ENCODE measurements at regions not wholly inside any gene's neighbourhood (a gene's known extent, or its start where the extent isn't known, plus 50 kb on each side); places are given as distances from the start of the nearest gene placed in this dataset.
"Not testable (repeated sequence)": the region's sequence is repeated elsewhere in the genome, so short reads cannot be mapped to it uniquely, and the experiment has no call there.

DNA sequence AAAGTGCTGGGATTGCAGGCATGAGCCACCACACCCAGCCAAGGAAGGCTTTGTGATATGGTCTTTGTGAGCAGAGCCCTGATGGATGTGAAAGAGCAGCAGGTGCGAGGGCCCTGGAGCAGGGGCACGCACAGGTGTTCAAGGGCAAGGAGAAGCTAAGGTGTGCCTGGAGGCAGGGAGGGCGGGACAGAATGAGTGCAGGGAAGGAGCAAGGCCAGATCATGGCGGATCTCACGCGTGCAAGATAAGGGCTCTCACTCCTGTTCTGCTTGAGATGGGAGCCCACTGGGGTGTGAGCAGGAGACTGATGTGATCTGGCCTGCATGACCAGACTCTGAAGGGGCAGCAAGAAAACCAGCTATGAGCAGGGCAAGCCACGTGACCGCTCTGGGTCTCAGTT lies 295.0 kb downstream of the GOLGA6L6 start:
- ATAC-seq (replicated peaks in 1 of 2); H3K27ac Mint-ChIP-seq; H3K27me3 Mint-ChIP-seq (ENCODE audit: low read depth); H3K4me3 Mint-ChIP-seq; H3K36me3 Mint-ChIP-seq (ENCODE audit: insufficient read depth in 2 of 2); H3K9me3 Mint-ChIP-seq; H3K4me1 Mint-ChIP-seq (ENCODE audit: low read depth); DNase-seq: not testable (repeated sequence)

DNA sequence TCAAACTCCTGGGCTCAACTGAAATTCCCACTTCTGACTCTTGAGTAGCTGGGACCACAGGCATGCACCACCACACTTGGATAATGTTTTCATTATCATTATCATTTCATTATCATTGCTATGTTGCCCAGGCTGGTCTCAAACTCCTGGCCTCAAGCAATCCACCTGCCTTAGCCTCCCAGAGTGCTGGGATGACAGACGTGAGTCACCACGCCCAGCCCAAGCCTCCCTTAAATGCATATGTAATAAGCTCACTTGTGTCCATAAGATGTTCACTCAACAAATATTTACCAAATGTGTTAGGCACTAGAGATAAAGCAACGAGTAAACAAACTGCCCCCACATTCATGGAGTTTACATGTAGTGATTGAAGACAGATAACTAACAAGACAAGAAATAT lies 295.7 kb downstream of the GOLGA6L6 start:
- not testable (repeated sequence) for H3K9me3 Mint-ChIP-seq; DNase-seq; H3K4me3 Mint-ChIP-seq; ATAC-seq (replicated peaks in 1 of 2); H3K4me1 Mint-ChIP-seq (ENCODE audit: low read depth); H3K27me3 Mint-ChIP-seq (ENCODE audit: low read depth); H3K27ac Mint-ChIP-seq; H3K36me3 Mint-ChIP-seq (ENCODE audit: insufficient read depth in 2 of 2)

- not testable (repeated sequence) for ATAC-seq (replicated peaks in 1 of 2); H3K9me3 Mint-ChIP-seq; H3K27me3 Mint-ChIP-seq (ENCODE audit: low read depth); H3K27ac Mint-ChIP-seq; H3K36me3 Mint-ChIP-seq (ENCODE audit: insufficient read depth in 2 of 2); DNase-seq; H3K4me1 Mint-ChIP-seq (ENCODE audit: low read depth); H3K4me3 Mint-ChIP-seq
Observed at GRCh38 chr15:20244792-20245191, 296.8 kb downstream of the GOLGA6L6 start.

DNA sequence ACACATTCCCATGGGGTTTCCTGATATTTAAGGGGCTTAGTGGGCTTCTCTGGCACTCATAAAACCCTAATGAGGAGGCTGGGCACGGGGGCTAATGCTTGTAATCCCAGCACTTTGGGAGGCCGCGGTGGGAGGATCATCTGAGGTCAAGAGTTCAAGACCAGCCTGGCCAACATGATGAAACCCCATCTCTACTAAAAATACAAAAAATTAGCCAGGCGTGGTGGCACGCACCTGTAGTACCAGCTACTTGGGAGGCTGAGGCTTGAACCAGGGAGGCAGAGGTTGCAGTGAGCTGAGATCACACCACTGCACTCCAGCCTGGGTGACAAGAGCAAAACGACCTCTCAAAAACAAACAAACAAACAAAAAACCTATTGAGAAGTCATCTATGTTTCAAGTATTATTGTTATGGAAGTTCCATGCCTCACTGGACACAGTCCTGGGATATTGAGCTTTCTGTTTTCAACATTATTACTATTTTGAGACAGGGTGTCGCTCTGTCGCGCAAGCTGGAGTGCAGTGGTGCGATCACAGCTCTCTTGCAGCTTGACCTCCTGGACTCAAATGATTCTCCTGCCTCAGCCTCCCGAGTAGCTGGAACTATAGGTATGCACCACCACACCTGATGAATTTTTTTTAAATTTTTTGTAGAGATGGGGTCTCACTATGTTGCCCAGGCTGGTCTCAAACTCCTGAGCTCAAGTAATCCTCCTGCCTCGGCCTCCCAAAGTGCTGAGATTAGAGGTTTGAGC lies 297.9 kb downstream of the GOLGA6L6 start:
- not testable (repeated sequence) for H3K36me3 Mint-ChIP-seq (ENCODE audit: insufficient read depth in 2 of 2); DNase-seq; H3K4me3 Mint-ChIP-seq; H3K27me3 Mint-ChIP-seq (ENCODE audit: low read depth); H3K4me1 Mint-ChIP-seq (ENCODE audit: low read depth); H3K27ac Mint-ChIP-seq; H3K9me3 Mint-ChIP-seq; ATAC-seq (replicated peaks in 1 of 2)

DNA sequence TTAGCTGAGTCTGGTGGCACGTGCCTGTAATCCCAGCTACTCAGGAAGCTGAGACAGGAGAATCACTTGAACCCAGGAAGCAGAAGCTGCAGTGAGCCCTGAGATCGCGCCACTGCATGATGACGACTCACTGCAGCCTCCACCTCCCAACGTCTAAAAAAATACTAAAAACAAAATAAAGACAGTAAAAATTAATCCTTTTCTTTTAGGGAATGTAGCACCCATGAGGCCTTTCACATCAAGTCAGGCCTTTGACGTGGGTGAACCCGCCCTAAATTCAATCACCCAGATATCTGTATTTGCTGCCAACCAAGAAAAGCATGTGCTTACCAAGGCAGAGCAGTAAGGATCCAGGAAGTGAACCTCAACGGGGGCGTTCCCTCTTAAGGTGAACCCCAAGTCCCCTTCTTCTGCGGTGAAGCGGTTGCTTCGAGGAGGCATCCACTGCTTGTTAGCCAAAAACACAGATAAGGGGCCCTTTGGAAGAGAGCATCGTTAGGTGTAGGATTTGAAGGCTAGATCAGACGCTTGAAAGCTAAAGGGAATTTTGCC lies 301.2 kb downstream of the GOLGA6L6 start:
- not testable (repeated sequence) for H3K4me3 Mint-ChIP-seq; ATAC-seq (replicated peaks in 1 of 2); H3K27me3 Mint-ChIP-seq (ENCODE audit: low read depth)

DNA sequence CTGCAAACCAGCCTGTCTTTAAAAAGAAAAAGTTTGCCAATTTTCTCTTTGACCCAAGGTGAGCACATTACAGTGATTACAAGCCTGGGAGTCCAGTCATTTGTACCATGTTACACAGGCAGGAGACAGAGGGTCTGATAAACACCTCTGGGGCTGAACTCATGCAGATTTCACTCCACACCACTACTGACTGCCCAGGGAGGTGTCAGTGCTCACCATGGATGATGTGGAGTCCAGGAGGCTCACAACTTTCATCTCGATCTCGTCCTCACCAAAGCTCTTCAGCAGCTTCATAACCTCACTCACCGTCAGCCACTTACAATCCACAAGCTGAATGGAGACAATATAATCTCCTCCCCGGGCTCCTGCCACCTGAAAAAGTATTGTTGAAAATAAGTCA lies 302.4 kb downstream of the GOLGA6L6 start:
- H3K9me3 Mint-ChIP-seq; H3K27ac Mint-ChIP-seq; DNase-seq; H3K36me3 Mint-ChIP-seq (ENCODE audit: insufficient read depth in 2 of 2); H3K4me3 Mint-ChIP-seq; ATAC-seq (replicated peaks in 1 of 2); H3K27me3 Mint-ChIP-seq (ENCODE audit: low read depth); H3K4me1 Mint-ChIP-seq (ENCODE audit: low read depth): not testable (repeated sequence)

More for the DNA sequence above, 301.2 kb downstream of the GOLGA6L6 start:
- H3K9me3 Mint-ChIP-seq; H3K4me1 Mint-ChIP-seq (ENCODE audit: low read depth); H3K27ac Mint-ChIP-seq; DNase-seq; H3K36me3 Mint-ChIP-seq (ENCODE audit: insufficient read depth in 2 of 2): not testable (repeated sequence)

DNA sequence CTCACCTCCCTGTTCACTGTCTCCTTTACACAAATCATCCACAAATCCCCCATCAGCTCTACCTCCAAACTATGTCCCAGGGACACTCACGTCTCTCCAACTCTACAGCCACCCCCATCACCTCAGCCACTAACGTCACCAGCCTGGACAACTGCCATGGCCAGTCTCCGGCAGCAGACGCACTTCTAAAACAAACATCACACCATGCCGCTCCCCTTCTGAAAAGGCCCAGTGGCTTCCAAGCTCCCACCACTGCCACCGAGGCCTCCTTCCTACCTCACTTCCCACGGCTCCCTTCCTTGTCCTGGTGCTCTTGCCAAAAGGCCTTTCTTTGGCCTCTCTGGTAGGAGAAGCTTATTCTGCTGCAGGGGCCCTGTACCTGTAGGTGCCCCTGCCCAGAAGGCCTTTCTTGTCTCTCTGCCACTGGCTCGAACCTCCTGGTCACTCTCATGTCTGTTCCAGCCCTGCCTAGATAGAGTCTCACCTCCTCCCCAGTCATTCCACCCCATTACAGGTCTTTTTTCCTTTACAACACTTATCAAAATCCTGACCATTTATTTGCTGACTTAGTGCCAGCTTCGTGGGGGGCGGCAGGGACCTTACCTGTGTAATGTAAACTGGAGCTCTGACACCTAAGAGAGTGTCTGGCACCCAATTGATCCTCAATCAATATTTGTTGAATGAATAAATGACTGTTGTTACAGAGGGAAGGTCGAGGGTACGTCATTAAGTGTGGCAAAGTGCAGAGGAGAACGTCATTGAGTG lies 304.2 kb downstream of the GOLGA6L6 start:
- not testable (repeated sequence) for H3K4me1 Mint-ChIP-seq (ENCODE audit: low read depth); H3K27ac Mint-ChIP-seq; H3K27me3 Mint-ChIP-seq (ENCODE audit: low read depth); ATAC-seq (replicated peaks in 1 of 2); H3K4me3 Mint-ChIP-seq; DNase-seq; H3K36me3 Mint-ChIP-seq (ENCODE audit: insufficient read depth in 2 of 2); H3K9me3 Mint-ChIP-seq

DNA sequence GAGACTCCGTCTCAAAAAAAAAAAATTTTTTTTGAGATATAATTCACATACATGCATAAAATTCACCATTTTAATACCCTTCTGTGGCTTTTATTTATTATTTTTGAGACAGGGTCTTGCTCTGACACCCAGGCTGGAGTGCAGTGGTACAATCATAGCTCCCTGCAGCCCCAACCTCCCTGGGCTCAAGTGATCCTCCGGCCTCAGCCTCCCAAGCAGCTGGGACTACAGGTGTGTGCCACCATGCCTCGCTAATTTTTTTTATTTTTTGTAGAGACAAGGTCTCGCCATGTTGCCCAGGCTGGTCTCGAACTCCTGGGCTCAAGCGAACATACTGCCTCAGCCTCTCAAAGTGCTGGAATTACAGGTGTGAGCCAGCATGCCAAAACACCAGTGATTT lies 305.9 kb downstream of the GOLGA6L6 start:
- not testable (repeated sequence) for ATAC-seq (replicated peaks in 1 of 2); H3K27ac Mint-ChIP-seq; H3K4me3 Mint-ChIP-seq; H3K27me3 Mint-ChIP-seq (ENCODE audit: low read depth); H3K4me1 Mint-ChIP-seq (ENCODE audit: low read depth); H3K36me3 Mint-ChIP-seq (ENCODE audit: insufficient read depth in 2 of 2); DNase-seq; H3K9me3 Mint-ChIP-seq

DNA sequence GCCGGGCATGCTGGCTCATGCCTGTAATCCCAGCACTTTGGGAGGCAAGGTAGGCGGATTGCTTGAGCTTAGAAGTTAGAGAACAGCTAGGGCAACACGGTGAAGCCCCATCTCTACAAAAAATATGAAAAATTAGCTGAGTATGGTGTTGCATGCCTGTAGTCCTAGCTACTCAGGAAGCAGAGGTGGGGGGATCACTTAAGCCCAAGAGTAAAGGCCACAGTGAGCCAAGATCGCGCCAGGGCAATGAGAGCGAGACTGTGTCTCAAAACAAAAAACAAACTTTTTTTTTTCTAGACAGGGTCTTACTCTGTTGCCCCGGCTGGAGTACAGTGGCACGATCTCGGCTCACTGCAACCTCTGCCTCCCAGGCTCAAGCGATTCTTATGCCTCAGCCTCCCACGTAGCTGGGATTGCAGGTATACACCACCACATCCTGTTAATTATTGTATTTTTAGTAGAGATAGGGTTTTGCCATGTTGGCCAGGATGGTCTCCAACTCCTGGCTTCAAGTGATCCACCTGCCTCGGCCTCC lies 307.5 kb downstream of the GOLGA6L6 start:
- not testable (repeated sequence) for DNase-seq; H3K27ac Mint-ChIP-seq; H3K9me3 Mint-ChIP-seq; H3K4me1 Mint-ChIP-seq (ENCODE audit: low read depth); H3K4me3 Mint-ChIP-seq; H3K36me3 Mint-ChIP-seq (ENCODE audit: insufficient read depth in 2 of 2); H3K27me3 Mint-ChIP-seq (ENCODE audit: low read depth); ATAC-seq (replicated peaks in 1 of 2)

GRCh38 chr15:20232457-20232856 lies 309.1 kb downstream of the GOLGA6L6 start:
- H3K9me3 Mint-ChIP-seq; ATAC-seq (replicated peaks in 1 of 2); H3K27ac Mint-ChIP-seq; H3K36me3 Mint-ChIP-seq (ENCODE audit: insufficient read depth in 2 of 2); H3K27me3 Mint-ChIP-seq (ENCODE audit: low read depth); H3K4me1 Mint-ChIP-seq (ENCODE audit: low read depth); H3K4me3 Mint-ChIP-seq; DNase-seq: not testable (repeated sequence)

DNA sequence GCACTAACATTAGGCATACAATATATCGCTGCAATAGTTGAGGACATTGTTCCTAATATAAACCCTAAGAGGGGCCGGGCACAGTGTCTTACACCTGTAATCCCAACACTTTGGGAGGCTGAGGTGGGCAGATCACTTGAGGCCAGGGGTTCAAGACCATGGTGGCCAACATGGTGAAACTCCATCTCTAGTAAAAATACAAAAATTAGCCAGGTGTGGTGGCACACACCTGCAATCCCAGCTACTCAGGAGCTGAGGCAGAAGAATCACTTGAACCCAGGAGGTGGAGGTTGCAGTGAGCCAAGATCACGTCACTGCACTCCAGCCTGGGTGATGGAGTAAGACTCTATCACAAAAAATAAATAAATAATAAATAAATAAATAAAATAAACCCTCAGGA lies 310.9 kb downstream of the GOLGA6L6 start:
- H3K9me3 Mint-ChIP-seq; DNase-seq; H3K36me3 Mint-ChIP-seq (ENCODE audit: insufficient read depth in 2 of 2); H3K4me3 Mint-ChIP-seq; H3K27ac Mint-ChIP-seq; H3K4me1 Mint-ChIP-seq (ENCODE audit: low read depth); H3K27me3 Mint-ChIP-seq (ENCODE audit: low read depth); ATAC-seq (replicated peaks in 1 of 2): not testable (repeated sequence)

DNA sequence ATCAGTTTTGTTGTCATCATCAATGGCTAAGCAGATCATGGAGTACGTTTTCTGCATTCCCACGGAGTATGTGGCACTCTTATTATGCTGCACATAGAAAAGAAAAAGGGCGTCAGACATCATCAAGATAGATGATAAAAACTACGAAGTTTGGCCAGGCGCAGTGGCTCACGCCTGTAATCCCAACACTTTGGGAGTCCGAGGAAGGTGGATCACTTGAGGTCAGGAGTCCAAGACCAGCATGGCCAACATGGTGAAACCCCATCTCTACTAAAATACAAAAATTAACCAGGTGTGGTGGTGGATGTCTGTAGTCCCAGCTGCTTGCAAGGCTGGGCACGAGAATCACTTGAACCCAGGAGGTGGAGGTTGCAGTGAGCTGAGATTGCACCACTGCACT lies 312.8 kb downstream of the GOLGA6L6 start:
- ATAC-seq (replicated peaks in 1 of 2); H3K27me3 Mint-ChIP-seq (ENCODE audit: low read depth); H3K27ac Mint-ChIP-seq; H3K36me3 Mint-ChIP-seq (ENCODE audit: insufficient read depth in 2 of 2); DNase-seq; H3K4me1 Mint-ChIP-seq (ENCODE audit: low read depth); H3K9me3 Mint-ChIP-seq; H3K4me3 Mint-ChIP-seq: not testable (repeated sequence)

GRCh38 chr15:20227119-20227853 lies 314.3 kb downstream of the GOLGA6L6 start:
- H3K27me3 Mint-ChIP-seq (ENCODE audit: low read depth); H3K36me3 Mint-ChIP-seq (ENCODE audit: insufficient read depth in 2 of 2); H3K4me3 Mint-ChIP-seq; H3K4me1 Mint-ChIP-seq (ENCODE audit: low read depth); ATAC-seq (replicated peaks in 1 of 2); DNase-seq; H3K27ac Mint-ChIP-seq; H3K9me3 Mint-ChIP-seq: not testable (repeated sequence)

Data from activated T-cell treated with anti-CD3 and anti-CD28 coated beads, Interleukin-2, amount 50 U/mL, for 72 hours (primary cell).